ENCODE measurements at regions not wholly inside any gene's neighbourhood (a gene's known extent, or its start where the extent isn't known, plus 50 kb on each side); places are given as distances from the start of the nearest gene placed in this dataset.

DNA sequence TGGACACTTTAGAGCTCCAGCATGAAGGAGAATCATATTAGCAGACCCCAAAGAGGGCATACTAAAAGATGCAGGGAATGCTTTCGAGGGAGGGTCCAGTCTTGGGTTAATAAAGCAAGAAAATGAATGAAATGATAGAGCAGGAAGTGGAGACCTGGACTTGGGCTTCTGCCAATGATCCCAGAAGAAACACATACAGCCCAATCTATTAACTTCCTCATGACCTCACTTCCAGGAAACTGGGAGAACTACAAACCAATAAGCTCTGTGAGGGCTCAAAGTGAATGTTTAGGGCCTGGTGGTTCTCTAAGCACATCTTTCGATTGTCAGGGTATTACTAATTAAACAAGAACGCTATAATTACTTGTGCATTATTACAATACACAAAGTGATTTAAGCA lies 53.6 kb upstream of the SSX2IP start:
- DNase-seq (ENCODE audit: low spot score): no peak
- H3K36me3 Mint-ChIP-seq (ENCODE audit: low read depth): no peaks in the 10 kb centered on the region
- H3K27me3 Mint-ChIP-seq (ENCODE audit: insufficient read depth, low read depth, poor library complexity): peaks cover 2% of the 10 kb centered on the region
- H3K79me2 ChIP-seq (replicated peaks; ENCODE audit: insufficient read depth): no peaks in the 10 kb centered on the region
- no peak for ATAC-seq
- H3K4me1 ChIP-seq (ENCODE audit: insufficient read depth): peaks cover 28% of the 10 kb centered on the region
- H3K9me2 ChIP-seq (ENCODE audit: insufficient read depth): 0 out of 2 replicates have a peak, but pooled peaks cover 3% of the 10 kb centered on the region
- H3K27ac ChIP-seq (ENCODE audit: low read depth): no peak overlapping the region
- no peaks in the 10 kb centered on the region; the same call in 2 of the 3 replicates for H3K9me3 Mint-ChIP-seq
- H2AFZ ChIP-seq: no peak overlapping the region
- no peaks in the 10 kb centered on the region for H3K27me3 ChIP-seq (ENCODE audit: insufficient read depth)
- H3F3A ChIP-seq (replicated peaks; ENCODE audit: low read depth): no peaks in the 10 kb centered on the region
- no peak overlapping the region for H3K4me2 ChIP-seq
- no peaks in the 10 kb centered on the region for H3K36me3 ChIP-seq (ENCODE audit: insufficient read depth)
- TF ChIP-seq JUNB (IDR thresholded peaks at IDR 0.05; ENCODE audit: unreplicated experiment) (no peak), CREB1 (CRISPR knock-in tag; IDR thresholded peaks at IDR 0.05; ENCODE audit: low read depth) (no peak), ZNF114 (CRISPR knock-in tag; IDR thresholded peaks at IDR 0.05) (no peak)
- no peaks in the 10 kb centered on the region for H4K20me1 ChIP-seq (replicated peaks; ENCODE audit: insufficient read depth)
- H3K4me3 ChIP-seq: no peak overlapping the region
- H3K27ac Mint-ChIP-seq: no peak overlapping the region
- no peak overlapping the region for H3K4me3 Mint-ChIP-seq
- H3K4me1 Mint-ChIP-seq: peaks cover 26% of the 10 kb centered on the region

DNA sequence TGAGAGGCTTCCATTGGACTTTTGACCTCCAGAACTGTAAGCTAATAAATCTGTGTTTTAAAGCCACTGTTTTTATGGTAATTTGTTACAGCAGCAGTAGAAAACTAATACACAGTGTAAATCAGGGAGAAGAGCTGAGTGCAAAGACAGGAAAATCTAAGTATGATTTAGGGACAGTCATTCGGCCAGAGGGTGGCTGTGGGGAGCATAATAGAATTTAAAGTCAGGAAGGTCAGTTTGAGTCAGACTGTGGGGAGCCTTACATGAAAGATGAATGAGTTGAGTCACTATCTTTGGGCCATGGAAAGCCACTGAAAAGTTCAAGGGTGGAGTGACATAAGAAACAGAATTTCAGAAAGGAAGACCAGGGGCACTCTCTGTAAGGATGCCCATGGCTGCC lies 52.4 kb upstream of the SSX2IP start:
- Histone ChIP-seq H3K27me3 (ENCODE audit: insufficient read depth) (no peaks in the 10 kb centered on the region), H4K20me1 (replicated peaks; ENCODE audit: insufficient read depth) (no peaks in the 10 kb centered on the region), H3K36me3 (ENCODE audit: insufficient read depth) (no peaks in the 10 kb centered on the region), H3F3A (replicated peaks; ENCODE audit: low read depth) (no peaks in the 10 kb centered on the region; the same call in 1 of the 2 replicates), H3K9me2 (ENCODE audit: insufficient read depth) (0 out of 2 replicates have a peak, but pooled peaks cover 3% of the 10 kb centered on the region), H3K4me3 (no peak overlapping the region), H2AFZ (peak overlapping the region; percentile 80; the same call in 1 of the 2 replicates), H3K27ac (ENCODE audit: low read depth) (no peak overlapping the region), H3K4me1 (ENCODE audit: insufficient read depth) (peaks cover 36% of the 10 kb centered on the region), H3K4me2 (no peak overlapping the region), H3K79me2 (replicated peaks; ENCODE audit: insufficient read depth) (no peaks in the 10 kb centered on the region)
- H3K27ac Mint-ChIP-seq: peak overlapping the region; percentile 33; the same call in 1 of the 2 replicates
- peaks cover 2% of the 10 kb centered on the region for H3K27me3 Mint-ChIP-seq (ENCODE audit: insufficient read depth, low read depth, poor library complexity)
- no peak overlapping the region for H3K4me3 Mint-ChIP-seq
- no peak for DNase-seq (ENCODE audit: low spot score)
- H3K4me1 Mint-ChIP-seq: peaks cover 32% of the 10 kb centered on the region
- TF ChIP-seq JUNB (IDR thresholded peaks at IDR 0.05; ENCODE audit: unreplicated experiment) (no peak), ZNF331 (CRISPR knock-in tag; IDR thresholded peaks at IDR 0.05; ENCODE audit: low read depth) (no peak), NANOG (IDR thresholded peaks at IDR 0.05; ENCODE audit: borderline replicate concordance) (no peak)
- TF ChIP-seq, protein P1, sequence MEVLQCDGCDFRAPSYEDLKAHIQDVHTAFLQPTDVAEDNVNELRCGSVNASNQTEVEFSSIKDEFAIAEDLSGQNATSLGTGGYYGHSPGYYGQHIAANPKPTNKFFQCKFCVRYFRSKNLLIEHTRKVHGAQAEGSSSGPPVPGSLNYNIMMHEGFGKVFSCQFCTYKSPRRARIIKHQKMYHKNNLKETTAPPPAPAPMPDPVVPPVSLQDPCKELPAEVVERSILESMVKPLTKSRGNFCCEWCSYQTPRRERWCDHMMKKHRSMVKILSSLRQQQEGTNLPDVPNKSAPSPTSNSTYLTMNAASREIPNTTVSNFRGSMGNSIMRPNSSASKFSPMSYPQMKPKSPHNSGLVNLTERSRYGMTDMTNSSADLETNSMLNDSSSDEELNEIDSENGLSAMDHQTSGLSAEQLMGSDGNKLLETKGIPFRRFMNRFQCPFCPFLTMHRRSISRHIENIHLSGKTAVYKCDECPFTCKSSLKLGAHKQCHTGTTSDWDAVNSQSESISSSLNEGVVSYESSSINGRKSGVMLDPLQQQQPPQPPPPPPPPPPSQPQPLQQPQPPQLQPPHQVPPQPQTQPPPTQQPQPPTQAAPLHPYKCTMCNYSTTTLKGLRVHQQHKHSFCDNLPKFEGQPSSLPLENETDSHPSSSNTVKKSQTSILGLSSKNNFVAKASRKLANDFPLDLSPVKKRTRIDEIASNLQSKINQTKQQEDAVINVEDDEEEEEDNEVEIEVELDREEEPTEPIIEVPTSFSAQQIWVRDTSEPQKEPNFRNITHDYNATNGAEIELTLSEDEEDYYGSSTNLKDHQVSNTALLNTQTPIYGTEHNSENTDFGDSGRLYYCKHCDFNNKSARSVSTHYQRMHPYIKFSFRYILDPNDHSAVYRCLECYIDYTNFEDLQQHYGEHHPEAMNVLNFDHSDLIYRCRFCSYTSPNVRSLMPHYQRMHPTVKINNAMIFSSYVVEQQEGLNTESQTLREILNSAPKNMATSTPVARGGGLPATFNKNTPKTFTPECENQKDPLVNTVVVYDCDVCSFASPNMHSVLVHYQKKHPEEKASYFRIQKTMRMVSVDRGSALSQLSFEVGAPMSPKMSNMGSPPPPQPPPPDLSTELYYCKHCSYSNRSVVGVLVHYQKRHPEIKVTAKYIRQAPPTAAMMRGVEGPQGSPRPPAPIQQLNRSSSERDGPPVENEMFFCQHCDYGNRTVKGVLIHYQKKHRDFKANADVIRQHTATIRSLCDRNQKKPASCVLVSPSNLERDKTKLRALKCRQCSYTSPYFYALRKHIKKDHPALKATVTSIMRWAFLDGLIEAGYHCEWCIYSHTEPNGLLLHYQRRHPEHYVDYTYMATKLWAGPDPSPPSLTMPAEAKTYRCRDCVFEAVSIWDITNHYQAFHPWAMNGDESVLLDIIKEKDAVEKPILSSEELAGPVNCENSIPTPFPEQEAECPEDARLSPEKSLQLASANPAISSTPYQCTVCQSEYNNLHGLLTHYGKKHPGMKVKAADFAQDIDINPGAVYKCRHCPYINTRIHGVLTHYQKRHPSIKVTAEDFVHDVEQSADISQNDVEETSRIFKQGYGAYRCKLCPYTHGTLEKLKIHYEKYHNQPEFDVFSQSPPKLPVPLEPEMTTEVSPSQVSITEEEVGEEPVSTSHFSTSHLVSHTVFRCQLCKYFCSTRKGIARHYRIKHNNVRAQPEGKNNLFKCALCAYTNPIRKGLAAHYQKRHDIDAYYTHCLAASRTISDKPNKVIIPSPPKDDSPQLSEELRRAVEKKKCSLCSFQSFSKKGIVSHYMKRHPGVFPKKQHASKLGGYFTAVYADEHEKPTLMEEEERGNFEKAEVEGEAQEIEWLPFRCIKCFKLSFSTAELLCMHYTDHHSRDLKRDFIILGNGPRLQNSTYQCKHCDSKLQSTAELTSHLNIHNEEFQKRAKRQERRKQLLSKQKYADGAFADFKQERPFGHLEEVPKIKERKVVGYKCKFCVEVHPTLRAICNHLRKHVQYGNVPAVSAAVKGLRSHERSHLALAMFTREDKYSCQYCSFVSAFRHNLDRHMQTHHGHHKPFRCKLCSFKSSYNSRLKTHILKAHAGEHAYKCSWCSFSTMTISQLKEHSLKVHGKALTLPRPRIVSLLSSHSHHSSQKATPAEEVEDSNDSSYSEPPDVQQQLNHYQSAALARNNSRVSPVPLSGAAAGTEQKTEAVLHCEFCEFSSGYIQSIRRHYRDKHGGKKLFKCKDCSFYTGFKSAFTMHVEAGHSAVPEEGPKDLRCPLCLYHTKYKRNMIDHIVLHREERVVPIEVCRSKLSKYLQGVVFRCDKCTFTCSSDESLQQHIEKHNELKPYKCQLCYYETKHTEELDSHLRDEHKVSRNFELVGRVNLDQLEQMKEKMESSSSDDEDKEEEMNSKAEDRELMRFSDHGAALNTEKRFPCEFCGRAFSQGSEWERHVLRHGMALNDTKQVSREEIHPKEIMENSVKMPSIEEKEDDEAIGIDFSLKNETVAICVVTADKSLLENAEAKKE (CRISPR knock-in tag; IDR thresholded peaks at IDR 0.05): no peak
- H3K9me3 Mint-ChIP-seq: no peaks in the 10 kb centered on the region; the same call in 2 of the 3 replicates
- ATAC-seq: no peak
- no peaks in the 10 kb centered on the region for H3K36me3 Mint-ChIP-seq (ENCODE audit: low read depth)
